B cell (primary cell): ENCODE measurements at regions not wholly inside any gene's neighbourhood (a gene's known extent, or its start where the extent isn't known, plus 50 kb on each side); places are given as distances from the start of the nearest gene placed in this dataset.
"Not testable (repeated sequence)": the region's sequence is repeated elsewhere in the genome, so short reads cannot be mapped to it uniquely, and the experiment has no call there.

Source experiments
- ATAC-seq: fragments of 200-7000 bp; cut with Tn5 transposase; one replicate; pipeline ENCODE4 v1.10.0; 2021; ENCODE audit warnings: low read depth, mild to moderate bottlenecking, moderate number of reproducible peaks, moderate library complexity
- CTCF ChIA-PET: fragments of 350-600 bp; sonication (Branson Sonifier 250); formaldehyde crosslinking; loops from one replicate; lab custom pipeline; 2021; ENCODE audit warnings: antibody characterized with exemption, inconsistent platforms; lab: Charles Lee
- POLR2A ChIA-PET: fragments of 350-600 bp; sonication (Branson Sonifier 250); formaldehyde crosslinking; loops from one replicate; lab custom pipeline; 2021; ENCODE audit warnings: antibody characterized with exemption; lab: Charles Lee
- DNase-seq: peaks from one replicate; pipeline ENCODE4 v3.0.0; 2013
- H2AFZ ChIP-seq: 2 replicates; pipeline ENCODE4 v1.6.1; 2012; ENCODE audit warnings: mild to moderate bottlenecking, low read depth, low read length; ENCODE audit not compliant: insufficient read depth, poor library complexity, severe bottlenecking
- H3K27ac ChIP-seq, 2 donors: 1 replicate in 1 of 2; 2 replicates in 1 of 2; pipeline ENCODE4 v1.5.1; 2012 to 2013; ENCODE audit warnings: low read length in 2 of 2, mild to moderate bottlenecking in 2 of 2, moderate library complexity in 1 of 2
- H3K27me3 ChIP-seq, 4 experiments: fragments of 200-600 bp in 1 of 4; sonication (generic) in 1 of 4; replicated peaks in 1 of 4; 1 replicate in 2 of 4; 2 replicates in 2 of 4; pipeline versions ENCODE4 v1.6.1 to v1.7.0; 2013 to 2016; ENCODE audit warnings: low read length in 3 of 4, mild to moderate bottlenecking in 2 of 4, mixed read lengths in 1 of 4, moderate library complexity in 1 of 4; ENCODE audit not compliant: insufficient read depth in 4 of 4, control insufficient read depth in 3 of 4; ENCODE audit errors: control extremely low read depth in 1 of 4
- H3K36me3 ChIP-seq, 2 experiments: replicated peaks in 1 of 2; 1 replicate in 1 of 2; 2 replicates in 1 of 2; pipeline versions ENCODE4 v1.6.1 to v1.7.1; 2013; ENCODE audit warnings: low read length in 1 of 2; ENCODE audit not compliant: insufficient read depth in 2 of 2, control insufficient read depth in 1 of 2; ENCODE audit errors: control extremely low read depth in 1 of 2, extremely low read depth in 1 of 2
- H3K4me1 ChIP-seq, 2 donors: fragments of 200-600 bp in 1 of 2; sonication (generic) in 1 of 2; 1 replicate in 1 of 2; 2 replicates in 1 of 2; pipeline versions ENCODE4 v1.5.1 to v1.6.1; 2013 to 2017; ENCODE audit warnings: low read length in 2 of 2; ENCODE audit not compliant: control insufficient read depth in 2 of 2, insufficient read depth in 2 of 2
- H3K4me2 ChIP-seq: replicated peaks from 2 replicates; pipeline ENCODE3; 2012; ENCODE audit warnings: mild to moderate bottlenecking, low read depth, low read length; ENCODE audit not compliant: poor library complexity, severe bottlenecking
- H3K4me3 ChIP-seq, 5 experiments: fragments of 200-600 bp in 1 of 5; sonication (generic) in 1 of 5; 1 replicate in 3 of 5; 2 replicates in 2 of 5; pipeline versions ENCODE4 v1.5.1 to v1.7.0; 2011 to 2016; ENCODE audit warnings: low read length in 4 of 5, mild to moderate bottlenecking in 4 of 5, low read depth in 2 of 5, control low read depth in 1 of 5, moderate library complexity in 1 of 5; ENCODE audit not compliant: insufficient read depth in 1 of 5; ENCODE audit errors: control extremely low read depth in 1 of 5, extremely low read depth in 1 of 5
- H3K79me2 ChIP-seq: fragments of 200-600 bp; sonication (generic); one replicate; pipeline ENCODE4 v1.6.0; 2016; ENCODE audit warnings: low read length; ENCODE audit not compliant: control insufficient read depth, insufficient read depth
- H3K9ac ChIP-seq: fragments of 200-600 bp; sonication (generic); 2 replicates; pipeline ENCODE4 v1.6.1; 2017; ENCODE audit warnings: mild to moderate bottlenecking, low read length, moderate library complexity
- H3K9me3 ChIP-seq, 3 donors: one replicate each; pipeline versions ENCODE4 v1.6.1 to v1.7.1; 2013; ENCODE audit warnings: low read length in 2 of 3; ENCODE audit not compliant: control insufficient read depth in 2 of 3, insufficient read depth in 1 of 3; ENCODE audit errors: control extremely low read depth in 1 of 3
- H4K20me1 ChIP-seq: 2 replicates; pipeline ENCODE4 v1.6.0; 2012; ENCODE audit warnings: mild to moderate bottlenecking, low read length; ENCODE audit not compliant: insufficient read depth, control insufficient read depth, poor library complexity, severe bottlenecking
- H3K27ac Mint-ChIP-seq: one replicate; pipeline ENCODE4 v1.8.0; 2021; ENCODE audit warnings: mixed read lengths
- H3K27me3 Mint-ChIP-seq: one replicate; pipeline ENCODE4 v1.8.0; 2021; ENCODE audit warnings: mixed read lengths
- H3K4me1 Mint-ChIP-seq: one replicate; pipeline ENCODE4 v1.8.0; 2021; ENCODE audit warnings: mixed read lengths
- H3K4me3 Mint-ChIP-seq: one replicate; pipeline ENCODE4 v1.8.0; 2021; ENCODE audit warnings: mixed read lengths
- H3K9me3 Mint-ChIP-seq: one replicate; pipeline ENCODE4 v1.8.0; 2022; ENCODE audit warnings: mixed read lengths; ENCODE audit not compliant: insufficient read depth
- EZH2 ChIP-seq: IDR thresholded peaks from 2 replicates; pipeline ENCODE4 v1.6.1; 2012; ENCODE audit warnings: borderline replicate concordance, low read depth, mild to moderate bottlenecking, moderate library complexity, low read length; ENCODE audit not compliant: insufficient read depth, poor library complexity, severe bottlenecking
- WGBS: methylation state at CpG from one replicate; pipeline ENCODE4 v1.1.5; 2013; ENCODE audit warnings: missing lambda C conversion rate; ENCODE audit not compliant: insufficient coverage; 5-methylcytosine and 5-hydroxymethylcytosine counted together
- intact Hi-C: fragments of 100-400 bp; cut with micrococcal nuclease; formaldehyde crosslinking; loops from one replicate; pipeline ENCODE4 v1.10.0; 2022
- TF ChIP-seq, protein P1 (sequence below): fragments of 200-600 bp; IDR thresholded peaks from one replicate; pipeline ENCODE4 v1.8.0; 2022; ENCODE audit warnings: antibody characterized with exemption, mild to moderate bottlenecking

DNA sequence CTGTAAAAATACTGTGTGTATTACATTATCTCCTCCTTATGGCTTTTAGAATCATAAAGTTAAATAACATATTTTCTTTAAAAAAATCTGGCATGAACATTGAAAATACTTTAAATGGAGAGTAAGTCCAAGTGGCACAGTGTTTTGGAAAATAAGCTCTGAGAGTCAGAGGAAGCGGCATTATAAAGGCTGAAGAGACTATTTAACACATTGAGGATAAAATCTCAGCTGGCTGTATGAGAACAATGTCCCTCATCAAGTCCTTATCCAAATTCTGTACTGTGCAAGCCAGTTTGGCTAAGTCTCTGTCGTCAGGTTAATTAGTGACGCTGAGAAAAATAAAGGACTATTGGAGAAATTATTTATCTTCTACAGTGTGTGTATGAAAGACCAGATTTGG lies 245.5 kb downstream of the MFSD1 start:
- intact Hi-C loops = no loop called here
- no peak overlapping the region for H3K4me2 ChIP-seq

DNA sequence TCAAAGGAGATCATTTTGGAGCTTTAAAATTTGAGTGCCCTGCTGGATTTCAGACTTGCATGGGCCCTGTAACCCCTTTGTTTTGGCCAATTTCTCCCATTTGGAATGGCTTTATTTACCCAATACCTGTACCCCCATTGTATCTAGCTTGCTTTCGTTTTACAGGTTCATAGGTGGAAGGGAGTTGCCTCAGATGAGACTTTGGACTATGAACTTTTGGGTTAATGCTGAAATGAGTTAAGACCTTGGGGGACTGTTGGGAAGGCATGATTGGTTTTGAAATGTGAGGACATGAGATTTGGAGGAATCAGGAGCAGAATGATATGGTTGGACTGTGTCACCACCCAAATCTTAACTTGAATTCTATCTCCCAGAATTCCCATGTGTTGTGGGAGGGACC lies 250.6 kb downstream of the MFSD1 start:
- H4K20me1 ChIP-seq, H3K27ac Mint-ChIP-seq, H3K4me3 ChIP-seq, H3K9me3 ChIP-seq, H3K27me3 Mint-ChIP-seq, intact Hi-C loops, CTCF ChIA-PET, H3K9me3 Mint-ChIP-seq, H3K4me2 ChIP-seq, POLR2A ChIA-PET, H3K27ac ChIP-seq, H2AFZ ChIP-seq, H3K4me1 ChIP-seq, H3K4me1 Mint-ChIP-seq, H3K27me3 ChIP-seq, DNase-seq, H3K4me3 Mint-ChIP-seq, H3K36me3 ChIP-seq, ATAC-seq, H3K79me2 ChIP-seq, H3K9ac ChIP-seq: not testable (repeated sequence)
- WGBS = 20% methylated on average over 1 of the region's 1 CpG

More for the DNA sequence above, 245.5 kb downstream of the MFSD1 start:
- ChIA-PET POLR2A (no interaction called here), CTCF (no interaction called here)
- Mint-ChIP-seq H3K27ac (no peak overlapping the region), H3K4me1 (no peaks in the 10 kb centered on the region), H3K27me3 (no peaks in the 10 kb centered on the region), H3K4me3 (no peak overlapping the region), H3K9me3 (no peaks in the 10 kb centered on the region)
- Histone ChIP-seq H3K9me3 (no peaks in the 10 kb centered on the region), H3K9ac (no peak overlapping the region), H3K27ac (no peak overlapping the region), H3K4me3 (no peak overlapping the region), H3K27me3 (no peaks in the 10 kb centered on the region), H2AFZ (no peak overlapping the region), H3K36me3 (no peaks in the 10 kb centered on the region), H3K79me2 (no peaks in the 10 kb centered on the region), H4K20me1 (no peaks in the 10 kb centered on the region), H3K4me1 (no peaks in the 10 kb centered on the region)
- DNase-seq (no peak), ATAC-seq (no peak)
- WGBS = no CpG with 5 or more reads among the region's 3 CpGs
- TF ChIP-seq, protein P1, sequence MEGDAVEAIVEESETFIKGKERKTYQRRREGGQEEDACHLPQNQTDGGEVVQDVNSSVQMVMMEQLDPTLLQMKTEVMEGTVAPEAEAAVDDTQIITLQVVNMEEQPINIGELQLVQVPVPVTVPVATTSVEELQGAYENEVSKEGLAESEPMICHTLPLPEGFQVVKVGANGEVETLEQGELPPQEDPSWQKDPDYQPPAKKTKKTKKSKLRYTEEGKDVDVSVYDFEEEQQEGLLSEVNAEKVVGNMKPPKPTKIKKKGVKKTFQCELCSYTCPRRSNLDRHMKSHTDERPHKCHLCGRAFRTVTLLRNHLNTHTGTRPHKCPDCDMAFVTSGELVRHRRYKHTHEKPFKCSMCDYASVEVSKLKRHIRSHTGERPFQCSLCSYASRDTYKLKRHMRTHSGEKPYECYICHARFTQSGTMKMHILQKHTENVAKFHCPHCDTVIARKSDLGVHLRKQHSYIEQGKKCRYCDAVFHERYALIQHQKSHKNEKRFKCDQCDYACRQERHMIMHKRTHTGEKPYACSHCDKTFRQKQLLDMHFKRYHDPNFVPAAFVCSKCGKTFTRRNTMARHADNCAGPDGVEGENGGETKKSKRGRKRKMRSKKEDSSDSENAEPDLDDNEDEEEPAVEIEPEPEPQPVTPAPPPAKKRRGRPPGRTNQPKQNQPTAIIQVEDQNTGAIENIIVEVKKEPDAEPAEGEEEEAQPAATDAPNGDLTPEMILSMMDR = no peak
- TF ChIP-seq EZH2 = no peak
